Cardiac septum (tissue), 1 donor: ENCODE measurements at regions not wholly inside any gene's neighbourhood (a gene's known extent, or its start where the extent isn't known, plus 50 kb on each side); places are given as distances from the start of the nearest gene placed in this dataset.

Source experiments
- DNase-seq: peaks from one replicate; pipeline ENCODE4 v3.0.0-alpha.2; 2020; ENCODE audit warnings: low spot score
- intact Hi-C: fragments of 100-400 bp; cut with DNase I; formaldehyde crosslinking; loops from one replicate; pipeline ENCODE4 v1.14.0; 2022
- donor health status: DM: no; HTN: no; CAD: no.

DNA sequence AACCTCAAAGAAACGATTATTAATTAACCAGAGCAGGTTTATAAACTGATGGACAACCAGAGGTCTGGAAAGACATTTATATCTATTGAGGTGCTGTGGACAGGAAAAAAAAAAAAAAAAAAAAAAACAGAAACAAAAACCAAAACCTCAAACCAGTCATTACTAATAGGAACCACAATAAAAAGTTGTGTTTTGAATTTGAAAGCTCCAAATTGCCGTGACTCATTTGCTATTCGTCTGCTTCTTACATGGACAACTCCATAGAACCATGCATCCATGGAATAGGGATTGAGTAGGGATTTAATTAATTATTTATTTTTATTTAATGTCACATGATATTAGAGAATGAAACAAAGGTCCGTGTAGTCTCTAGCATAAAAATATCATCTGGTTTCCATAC lies 134.1 kb upstream of the SSTR1 start:
- DNase-seq = no peak
- intact Hi-C loops = no loop called here

DNA sequence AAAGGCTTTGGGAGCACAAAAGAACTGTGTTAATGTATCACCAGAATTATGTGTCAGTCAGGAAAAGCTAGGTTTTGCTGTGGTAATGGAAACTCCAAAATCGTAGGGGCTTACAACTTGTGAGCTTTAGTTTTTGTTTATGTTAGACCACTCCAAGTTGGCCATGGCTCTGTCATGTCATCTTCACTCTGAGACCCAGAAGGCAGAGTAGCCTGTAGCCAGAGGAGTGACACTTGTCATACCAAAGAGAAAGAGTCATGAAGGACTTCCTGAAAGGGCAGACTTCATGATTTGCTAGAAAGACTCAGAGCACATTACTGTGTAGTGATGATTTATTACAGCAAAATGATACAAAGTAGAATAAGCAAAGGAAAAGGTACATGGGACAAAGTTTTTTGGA lies 133.6 kb upstream of the SSTR1 start:
- no peak for DNase-seq
- intact Hi-C loops = no loop called here

DNA sequence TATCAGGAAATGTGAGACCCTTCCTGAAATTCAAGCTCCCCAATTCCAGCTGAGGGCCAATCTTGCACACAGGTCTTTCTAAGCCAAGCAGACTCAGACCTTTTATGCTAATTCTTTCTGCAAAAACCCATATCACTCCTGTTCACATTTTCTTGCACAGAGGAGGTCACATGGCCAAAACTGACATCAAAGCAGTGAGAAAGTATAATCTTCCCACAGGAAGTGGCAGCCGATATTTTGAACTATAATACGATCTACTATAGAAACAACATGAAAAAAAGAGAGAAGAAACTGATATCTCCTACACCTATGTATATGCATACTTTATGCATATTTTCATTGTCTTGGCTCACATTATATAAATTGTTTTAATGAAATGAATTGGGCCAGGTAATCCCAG lies 132.9 kb upstream of the SSTR1 start:
- no peak for DNase-seq
- intact Hi-C loops = no loop called here

DNA sequence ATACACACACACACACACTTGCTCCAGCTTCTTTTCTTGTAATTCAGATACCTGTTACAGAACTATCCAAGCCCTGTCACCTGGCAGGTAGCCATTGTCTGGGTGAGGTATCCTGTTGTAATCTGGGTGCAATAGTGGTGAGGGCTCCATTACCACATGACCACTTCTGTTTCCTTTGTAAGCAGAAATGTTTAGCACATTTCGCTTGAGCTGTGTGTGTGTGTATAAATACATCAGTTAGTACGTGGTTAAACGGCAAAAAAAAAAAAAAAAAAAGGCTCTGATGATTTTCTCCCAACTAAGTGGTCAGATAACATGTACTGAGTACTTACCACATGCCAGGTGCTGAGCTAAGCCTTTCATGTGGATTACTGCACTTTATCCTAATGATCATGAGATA lies 129.3 kb upstream of the SSTR1 start:
- intact Hi-C loops = no loop called here
- DNase-seq = no peak

DNA sequence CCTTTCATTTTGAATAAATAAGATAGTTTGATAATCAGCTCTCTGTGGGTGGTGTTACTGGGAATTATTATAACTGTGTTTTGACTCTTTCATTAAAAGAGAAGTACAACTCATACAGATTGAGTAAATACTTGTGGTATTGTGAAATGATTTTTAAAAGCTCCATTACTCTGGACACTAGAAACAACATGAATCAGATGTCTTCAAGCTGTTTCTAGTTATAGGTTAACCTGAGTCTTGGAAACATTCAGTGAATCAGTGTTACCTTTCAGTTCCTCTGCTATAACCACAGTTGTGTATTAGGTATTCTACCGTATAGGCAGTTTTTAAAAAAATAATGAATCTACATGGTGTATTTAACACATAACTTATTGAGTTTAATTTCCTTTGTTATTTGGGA lies 128.4 kb upstream of the SSTR1 start:
- intact Hi-C loops = no loop called here

DNA sequence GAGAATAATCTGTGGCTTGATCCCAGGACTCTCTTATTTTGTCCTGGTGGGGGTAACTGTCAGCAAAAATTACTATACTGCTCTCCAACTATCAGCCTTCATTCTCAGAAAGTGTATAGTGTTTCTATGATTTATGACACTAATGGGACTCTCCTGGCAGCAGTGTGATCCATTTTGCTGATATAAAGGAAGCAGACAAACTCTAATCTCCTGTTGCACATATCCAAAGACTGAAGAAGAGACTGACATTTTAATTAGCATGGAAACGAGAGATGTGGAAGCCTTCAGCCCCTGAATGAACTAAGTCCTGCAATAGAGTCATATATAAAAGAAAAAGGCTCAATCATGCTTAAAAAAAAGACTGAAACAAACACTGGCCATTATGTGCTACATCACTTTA lies 127.8 kb upstream of the SSTR1 start:
- no peak for DNase-seq
- intact Hi-C loops = no loop called here

More for the DNA sequence above, 128.4 kb upstream of the SSTR1 start:
- DNase-seq = no peak

DNA sequence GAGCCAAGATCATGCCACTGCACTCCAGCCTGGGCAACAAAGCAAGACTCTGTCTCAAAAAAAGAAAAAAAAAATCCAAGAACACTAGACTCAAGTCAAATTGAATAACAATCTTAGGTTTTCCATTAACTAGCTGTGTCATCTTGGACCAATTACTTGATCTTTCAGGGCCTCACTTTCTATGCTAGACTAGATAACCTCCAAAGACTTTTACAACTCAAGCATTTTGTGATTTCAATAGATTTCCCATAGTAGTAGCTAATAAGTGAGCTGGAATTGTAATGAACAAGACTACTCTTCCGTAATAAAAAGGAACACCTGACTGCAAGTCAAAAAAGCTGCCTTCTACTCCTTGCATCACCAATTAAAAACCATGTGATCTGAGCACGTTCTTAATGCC lies 127.0 kb upstream of the SSTR1 start:
- intact Hi-C loops = no loop called here
- no peak for DNase-seq

DNA sequence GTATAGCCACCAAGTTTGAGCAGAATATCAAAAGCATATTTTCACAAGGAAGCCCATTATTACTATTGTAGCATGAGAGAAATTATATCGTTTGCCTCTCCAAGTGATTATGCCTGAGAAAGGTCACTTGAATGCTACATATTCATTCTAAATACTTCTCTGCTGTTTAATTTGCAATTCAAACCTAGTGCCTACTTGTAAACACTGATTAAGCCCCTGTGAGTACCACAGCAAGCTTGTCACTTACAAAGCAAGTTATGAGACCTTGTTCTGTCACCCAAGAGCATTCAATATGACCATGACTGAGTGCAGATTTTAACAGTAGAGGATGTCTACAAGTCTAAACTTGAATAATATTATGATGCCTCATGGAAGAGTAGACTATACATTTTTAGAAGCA lies 124.7 kb upstream of the SSTR1 start:
- no peak for DNase-seq
- intact Hi-C loops = no loop called here

DNA sequence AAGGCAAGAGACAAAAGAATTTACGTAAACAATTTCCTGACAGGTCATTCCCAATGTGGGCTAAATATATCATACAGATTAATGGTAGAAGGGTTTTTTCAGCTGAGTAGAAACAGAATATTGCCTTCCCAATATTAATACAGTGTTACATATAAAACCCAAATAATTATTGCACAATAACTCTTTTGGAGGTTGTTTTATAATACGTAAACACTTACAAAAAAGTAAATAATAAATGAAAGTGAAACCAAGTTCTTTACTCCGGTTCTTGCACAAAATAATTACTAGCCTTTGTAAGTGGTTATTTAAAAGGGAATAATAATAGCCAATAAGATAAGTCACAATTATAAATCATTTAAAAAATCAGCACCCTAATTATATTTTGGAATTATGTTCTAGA lies 118.6 kb upstream of the SSTR1 start:
- intact Hi-C loops = no loop called here
- no peak for DNase-seq

DNA sequence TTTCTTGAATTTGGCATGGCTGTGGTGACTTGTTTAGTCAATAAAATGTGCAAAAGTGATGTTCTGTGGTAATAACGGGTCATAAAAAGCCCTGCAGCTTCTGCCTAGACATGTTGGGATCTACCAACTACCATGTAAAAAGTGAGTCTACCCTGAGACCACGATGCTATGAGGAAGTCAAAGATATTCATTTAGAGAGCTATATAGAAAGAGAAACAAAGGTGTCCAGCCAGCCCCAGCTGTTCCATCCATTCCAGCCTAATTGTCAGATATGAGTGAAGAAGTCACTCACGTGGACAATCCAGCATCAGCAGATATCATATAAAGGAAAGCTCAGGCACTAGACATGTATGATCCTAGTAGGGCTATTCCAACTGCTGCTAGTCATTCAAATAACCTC lies 117.2 kb upstream of the SSTR1 start:
- no peak for DNase-seq

DNA sequence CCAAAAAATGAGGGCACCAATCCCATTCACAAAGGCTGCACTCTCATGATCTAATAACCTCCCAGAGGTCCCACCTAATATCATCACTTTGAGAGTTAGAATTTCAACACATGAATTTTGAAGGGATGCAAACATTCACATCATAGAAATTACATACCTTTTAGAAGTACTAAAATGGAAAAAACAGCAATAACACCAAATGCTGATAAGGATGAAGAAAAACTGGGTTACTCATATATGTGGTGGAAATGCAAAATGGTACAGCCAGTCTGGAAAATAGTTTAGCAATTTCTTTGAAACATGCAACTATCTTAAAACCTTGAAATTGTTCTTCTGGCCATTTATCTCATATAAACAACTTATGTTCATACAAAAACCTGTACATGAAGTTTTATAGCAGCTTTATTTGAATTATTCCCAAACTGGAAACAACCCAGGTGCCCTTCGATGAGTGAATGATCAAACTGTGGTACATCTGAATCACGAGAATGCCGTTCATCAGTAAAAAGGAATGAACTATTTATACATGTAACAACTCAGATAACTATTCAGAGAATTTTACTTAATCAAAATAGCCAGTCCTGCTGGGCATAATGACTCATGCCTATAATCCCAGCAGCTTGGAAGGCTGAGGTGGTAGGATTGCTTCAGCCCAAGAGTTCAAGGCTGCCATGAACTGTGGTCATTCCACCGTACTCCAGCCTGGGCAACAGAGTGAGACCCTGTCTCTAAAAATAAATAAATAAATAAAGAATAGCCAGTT lies 109.4 kb upstream of the SSTR1 start:
- intact Hi-C loops = no loop called here
- no peak for DNase-seq

More for the DNA sequence above, 117.2 kb upstream of the SSTR1 start:
- intact Hi-C loops = no loop called here

DNA sequence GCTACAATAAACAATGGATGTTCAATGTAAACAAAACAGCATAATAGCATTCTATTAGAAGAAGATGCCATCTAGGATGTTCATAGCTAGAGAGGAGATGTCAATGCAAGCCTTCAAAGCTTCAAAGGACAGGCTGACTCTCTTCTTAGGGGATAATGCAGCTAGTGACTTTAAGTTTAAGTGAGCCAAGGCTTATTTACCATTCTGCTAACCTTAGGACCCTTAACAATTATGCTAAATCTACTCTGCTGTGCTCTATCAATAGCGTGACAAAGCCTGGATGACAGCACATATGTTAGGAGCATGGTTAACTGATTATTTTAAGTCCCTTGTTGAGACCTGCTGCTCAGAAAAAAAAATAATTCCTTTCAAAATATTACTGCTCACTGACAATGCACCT lies 106.0 kb upstream of the SSTR1 start:
- DNase-seq = no peak
- intact Hi-C loops = no loop called here

DNA sequence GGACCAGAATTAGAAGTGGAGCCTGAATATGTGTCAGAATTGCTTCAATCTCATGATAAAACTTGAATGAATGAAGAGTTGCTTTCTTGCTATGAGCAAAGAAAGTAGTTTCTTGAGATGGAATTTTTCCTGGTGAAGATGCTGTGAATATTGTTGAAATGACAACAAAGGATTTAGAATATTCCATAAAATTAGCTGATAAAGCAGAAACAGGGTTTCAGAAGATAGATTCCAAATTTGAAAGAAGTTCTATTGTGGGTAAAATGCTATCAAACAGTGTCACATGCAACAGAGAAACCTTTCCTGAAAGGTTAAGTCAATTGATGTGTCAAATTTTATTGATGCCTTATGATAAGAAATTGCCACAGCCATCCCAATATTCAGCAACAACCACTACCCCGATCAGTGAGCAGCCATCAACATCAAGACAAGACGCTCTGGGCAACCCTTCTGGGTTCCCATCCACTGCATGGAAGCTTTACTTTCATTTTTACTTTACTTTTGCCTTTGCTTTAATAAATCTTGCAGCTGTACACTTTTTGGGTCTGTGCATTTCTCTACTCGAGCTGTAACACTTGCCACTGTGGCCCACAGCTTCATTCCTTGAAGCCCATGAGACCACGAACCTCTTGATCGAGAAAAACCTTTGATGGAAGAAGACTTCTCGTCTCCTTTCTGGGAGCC lies 104.0 kb upstream of the SSTR1 start:
- intact Hi-C loops = no loop called here

DNA sequence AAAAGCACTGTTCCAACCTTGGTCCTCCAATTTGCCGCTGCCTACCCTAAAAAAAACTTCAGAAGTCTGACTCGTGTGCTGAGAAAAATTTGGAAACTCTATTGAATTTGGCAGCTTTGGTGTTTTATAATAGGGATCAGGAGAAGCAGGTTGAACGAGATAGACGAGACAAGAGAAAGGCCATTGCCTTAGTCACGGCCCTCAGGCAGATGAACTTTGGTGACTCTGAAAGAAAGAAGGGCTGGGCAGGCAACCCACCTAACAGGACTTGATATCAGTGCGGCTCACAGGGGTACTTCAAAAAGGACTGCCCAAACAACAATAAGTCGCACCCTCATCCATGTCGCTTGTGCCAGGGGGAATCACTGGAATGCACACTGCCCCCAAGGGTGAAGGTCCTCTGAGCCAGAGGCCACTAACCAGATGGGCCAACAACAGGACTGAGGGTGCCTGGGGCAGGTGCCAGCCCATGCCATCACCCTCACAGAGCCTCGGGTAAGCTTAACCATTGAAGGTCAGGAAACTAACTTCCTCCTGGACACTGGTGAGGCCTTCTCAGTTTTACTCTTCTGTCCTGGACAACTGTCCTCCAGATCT lies 102.5 kb upstream of the SSTR1 start:
- intact Hi-C loops = no loop called here

More for the DNA sequence above, 104.0 kb upstream of the SSTR1 start:
- DNase-seq = no peak

DNA sequence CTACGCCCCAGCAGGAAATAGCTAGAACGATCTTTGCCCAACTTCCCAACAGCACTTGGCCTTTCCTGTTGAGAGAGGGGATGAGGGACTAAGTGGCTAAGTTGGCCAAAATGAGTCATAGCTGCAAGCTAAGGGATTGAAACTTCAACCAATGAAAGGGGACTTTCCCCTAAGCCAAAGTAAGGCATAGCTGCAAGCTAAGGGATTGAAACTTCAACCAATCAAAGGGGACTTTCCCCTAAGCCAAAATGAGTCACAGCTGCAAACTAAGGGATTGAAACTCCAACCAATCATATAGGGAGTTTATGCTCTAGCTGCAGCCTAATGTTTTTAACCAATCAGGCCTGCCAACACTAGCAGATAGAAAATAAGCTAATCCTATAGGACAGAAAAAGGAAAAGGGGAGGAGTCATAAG lies 100.5 kb upstream of the SSTR1 start:
- no peak for DNase-seq
- intact Hi-C loops = no loop called here

More for the DNA sequence above, 102.5 kb upstream of the SSTR1 start:
- DNase-seq = no peak

DNA sequence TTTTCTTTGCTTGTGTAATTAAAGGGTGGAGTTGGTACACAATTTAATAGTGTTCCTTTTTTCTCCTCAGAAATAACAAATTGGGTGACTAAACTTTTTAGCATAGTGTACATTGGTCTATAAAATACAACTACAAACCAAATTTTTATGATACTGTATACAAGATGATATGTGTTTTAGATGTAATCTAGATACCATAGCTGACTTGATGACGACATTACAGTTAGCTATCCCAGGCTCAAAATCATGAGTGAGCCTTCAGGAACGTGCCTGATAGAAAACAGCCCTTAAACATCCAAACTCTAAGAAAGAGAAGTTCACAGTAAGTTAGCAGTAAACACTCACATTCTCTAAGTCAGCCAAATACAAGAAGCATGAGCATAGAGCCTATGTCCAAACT lies 99.0 kb upstream of the SSTR1 start:
- intact Hi-C loops = no loop called here
- no peak for DNase-seq

DNA sequence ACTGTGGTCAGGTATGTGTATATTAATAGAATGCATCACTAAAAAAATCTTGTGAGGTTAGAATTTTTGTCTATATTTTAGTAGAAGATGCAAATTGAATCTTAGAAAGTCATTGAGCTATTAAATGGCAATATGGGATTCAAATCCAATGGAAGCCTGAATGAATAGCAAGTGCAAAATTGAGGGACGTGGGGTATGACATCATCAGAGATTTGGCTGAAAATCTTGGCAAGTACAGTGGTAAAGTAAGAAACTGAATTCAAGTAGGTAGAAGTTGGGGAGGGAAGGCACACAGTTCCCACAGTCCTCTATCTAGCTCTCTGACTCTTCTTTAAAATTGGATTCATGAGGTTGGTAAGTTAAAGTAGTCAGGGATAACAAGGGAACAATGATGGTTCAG lies 97.4 kb upstream of the SSTR1 start:
- intact Hi-C loops = no loop called here
- DNase-seq = no peak

DNA sequence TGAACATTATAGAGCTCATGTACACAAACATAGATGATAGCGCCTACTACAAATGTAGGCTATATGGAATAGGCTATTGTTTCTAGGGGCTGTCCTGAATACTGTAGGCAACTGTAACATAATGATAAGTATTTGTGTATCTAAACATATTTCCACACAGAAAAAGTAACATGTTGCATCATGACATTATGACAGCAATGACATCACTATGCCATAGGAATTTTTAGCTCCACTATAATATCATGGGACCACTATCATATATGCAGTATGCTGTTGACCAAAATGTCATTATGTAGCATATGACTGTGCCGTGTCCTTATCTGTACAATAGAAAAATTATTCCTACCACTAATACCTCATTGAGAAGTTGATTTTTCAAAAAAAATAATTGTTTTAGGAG lies 96.7 kb upstream of the SSTR1 start:
- intact Hi-C loops = no loop called here
- DNase-seq = no peak

DNA sequence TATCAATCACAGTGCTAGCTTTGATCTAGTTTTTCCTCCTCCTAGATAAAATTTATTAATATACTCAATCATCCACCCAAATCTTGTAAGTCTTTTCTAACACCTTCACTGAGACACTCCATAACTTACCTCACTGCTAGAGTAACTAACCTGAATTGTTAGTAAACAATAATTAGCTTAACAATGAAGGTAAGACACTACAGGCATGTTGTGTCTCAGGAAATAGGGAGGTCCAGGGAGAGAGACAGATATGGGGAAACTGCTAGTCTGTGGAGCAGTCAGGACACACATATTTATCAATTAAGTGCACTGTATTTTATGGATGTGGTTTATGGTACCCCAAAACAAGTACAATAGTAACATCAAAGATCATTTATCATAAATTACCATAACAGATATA lies 94.2 kb upstream of the SSTR1 start:
- DNase-seq = no peak
- intact Hi-C loops = no loop called here

DNA sequence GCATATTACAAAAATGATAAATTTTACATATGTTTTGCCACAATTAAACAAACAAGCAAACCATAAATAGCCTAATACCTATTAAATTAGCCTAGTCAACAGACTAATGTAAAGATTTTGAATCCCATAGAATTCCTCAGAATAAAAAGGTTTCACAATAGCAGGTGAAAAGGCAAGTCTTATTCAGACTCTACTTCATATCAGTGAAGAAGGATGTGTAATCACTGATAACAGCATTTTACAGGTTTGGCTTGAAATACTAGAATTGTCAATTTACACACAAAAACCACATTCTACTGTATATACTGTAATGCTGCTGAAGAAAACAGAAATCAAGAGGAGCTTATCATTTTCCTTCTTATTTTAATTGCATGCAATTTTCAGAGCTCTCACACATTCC lies 90.8 kb upstream of the SSTR1 start:
- no peak for DNase-seq
- intact Hi-C loops = no loop called here

DNA sequence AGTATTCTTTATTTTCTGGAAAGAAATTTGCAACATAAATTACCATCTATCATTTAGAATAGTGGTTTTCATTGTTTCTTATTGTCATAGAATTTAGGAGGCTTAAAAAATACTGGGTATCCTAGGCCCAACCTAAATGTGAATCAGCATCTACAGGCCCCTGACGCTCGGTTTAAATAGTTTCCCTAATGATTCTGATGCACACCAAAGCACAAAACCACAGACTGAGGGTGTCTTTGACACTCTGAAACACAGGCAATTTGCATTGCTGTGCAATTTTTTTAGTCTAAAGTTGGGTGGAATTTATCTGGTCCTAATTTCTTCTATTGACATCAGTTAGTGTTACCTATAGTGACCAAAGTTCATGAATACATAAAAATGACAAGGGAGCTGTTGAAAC lies 87.6 kb upstream of the SSTR1 start:
- intact Hi-C loops = no loop called here
- DNase-seq = no peak
